ENCODE measurements at regions not wholly inside any gene's neighbourhood (a gene's known extent, or its start where the extent isn't known, plus 50 kb on each side); places are given as distances from the start of the nearest gene placed in this dataset.
A peak's percentile ranks its signal among the peaks of the same experiment; 100 is the strongest.

DNA sequence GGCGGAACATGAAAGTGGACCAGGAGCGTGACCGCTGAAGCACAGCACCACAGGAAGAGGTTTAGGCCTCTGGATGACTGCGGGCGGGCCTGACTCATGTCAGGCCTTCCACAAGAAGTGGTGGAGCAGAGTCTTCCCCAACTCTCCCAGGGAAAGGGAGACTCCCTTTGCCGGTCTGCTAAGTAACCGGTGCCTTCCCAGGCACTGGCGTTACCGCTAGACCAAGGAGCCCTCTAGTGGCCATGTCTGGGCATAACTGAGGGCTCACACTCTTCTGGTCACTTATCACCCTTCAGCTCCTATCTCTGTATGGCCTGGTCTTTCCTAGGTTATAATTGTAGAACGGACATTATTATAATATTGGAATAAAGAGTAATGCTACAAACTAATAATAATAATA is 1931.9 kb downstream of the TP53TG3F start:
- H2AFZ ChIP-seq (ENCODE audit: low read length), result no peak overlapping the region
- no peak overlapping the region for H3K9ac ChIP-seq (ENCODE audit: low read length)
- H3K36me3 ChIP-seq (ENCODE audit: insufficient read depth, low read length), result no peaks in the 10 kb centered on the region
- no peak for TF ChIP-seq EZH2 (IDR thresholded peaks at IDR 0.05; ENCODE audit: borderline replicate concordance, low read length)
- TF ChIP-seq, protein P1, sequence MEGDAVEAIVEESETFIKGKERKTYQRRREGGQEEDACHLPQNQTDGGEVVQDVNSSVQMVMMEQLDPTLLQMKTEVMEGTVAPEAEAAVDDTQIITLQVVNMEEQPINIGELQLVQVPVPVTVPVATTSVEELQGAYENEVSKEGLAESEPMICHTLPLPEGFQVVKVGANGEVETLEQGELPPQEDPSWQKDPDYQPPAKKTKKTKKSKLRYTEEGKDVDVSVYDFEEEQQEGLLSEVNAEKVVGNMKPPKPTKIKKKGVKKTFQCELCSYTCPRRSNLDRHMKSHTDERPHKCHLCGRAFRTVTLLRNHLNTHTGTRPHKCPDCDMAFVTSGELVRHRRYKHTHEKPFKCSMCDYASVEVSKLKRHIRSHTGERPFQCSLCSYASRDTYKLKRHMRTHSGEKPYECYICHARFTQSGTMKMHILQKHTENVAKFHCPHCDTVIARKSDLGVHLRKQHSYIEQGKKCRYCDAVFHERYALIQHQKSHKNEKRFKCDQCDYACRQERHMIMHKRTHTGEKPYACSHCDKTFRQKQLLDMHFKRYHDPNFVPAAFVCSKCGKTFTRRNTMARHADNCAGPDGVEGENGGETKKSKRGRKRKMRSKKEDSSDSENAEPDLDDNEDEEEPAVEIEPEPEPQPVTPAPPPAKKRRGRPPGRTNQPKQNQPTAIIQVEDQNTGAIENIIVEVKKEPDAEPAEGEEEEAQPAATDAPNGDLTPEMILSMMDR (IDR thresholded peaks at IDR 0.05; ENCODE audit: low read length), result peak; percentile 66
- H3K27ac ChIP-seq (ENCODE audit: low read depth, low read length, poor library complexity, severe bottlenecking), result no peak overlapping the region
- H3K4me3 ChIP-seq (ENCODE audit: low read depth, low read length, poor library complexity, severe bottlenecking), result no peak overlapping the region
- H3K9me3 ChIP-seq (ENCODE audit: low read length), result no peaks in the 10 kb centered on the region
- H3K79me2 ChIP-seq (ENCODE audit: insufficient read depth, low read length), result no peaks in the 10 kb centered on the region
- H3K9me2 ChIP-seq (ENCODE audit: low read depth, low read length), result no peaks in the 10 kb centered on the region
- H3K4me1 ChIP-seq (ENCODE audit: insufficient read depth, low read length, severe bottlenecking), result no peaks in the 10 kb centered on the region
- H4K20me1 ChIP-seq (ENCODE audit: insufficient read depth, low read length), result no peaks in the 10 kb centered on the region
- H3K27me3 ChIP-seq (ENCODE audit: insufficient read depth, low read length), result no peaks in the 10 kb centered on the region
- H3K4me2 ChIP-seq (ENCODE audit: low read length), result no peak overlapping the region
- no peaks in the 10 kb centered on the region for H3F3A ChIP-seq (ENCODE audit: insufficient read depth, low read length)

- Histone ChIP-seq H3K9me3 (ENCODE audit: low read length) (no peaks in the 10 kb centered on the region), H3K27me3 (ENCODE audit: insufficient read depth, low read length) (no peaks in the 10 kb centered on the region)
These were observed 1938.8 kb downstream of the TP53TG3F start for GRCh38 chr16:35398180-35398579.

GRCh38 chr16:35399133-35399532 is 1939.7 kb downstream of the TP53TG3F start:
- TF ChIP-seq, protein P1 (IDR thresholded peaks at IDR 0.05; ENCODE audit: low read length), result no peak
- no peak for TF ChIP-seq EZH2 (IDR thresholded peaks at IDR 0.05; ENCODE audit: borderline replicate concordance, low read length)
- no peaks in the 10 kb centered on the region for H3K79me2 ChIP-seq (ENCODE audit: insufficient read depth, low read length)
- H3K27ac ChIP-seq (ENCODE audit: low read depth, low read length, poor library complexity, severe bottlenecking), result no peak overlapping the region
- no peak overlapping the region for H3K9ac ChIP-seq (ENCODE audit: low read length)
- H4K20me1 ChIP-seq (ENCODE audit: insufficient read depth, low read length), result no peaks in the 10 kb centered on the region
- no peak overlapping the region for H3K4me2 ChIP-seq (ENCODE audit: low read length)
- H3K4me1 ChIP-seq (ENCODE audit: insufficient read depth, low read length, severe bottlenecking), result no peaks in the 10 kb centered on the region
- H2AFZ ChIP-seq (ENCODE audit: low read length), result no peak overlapping the region
- no peaks in the 10 kb centered on the region for H3K9me3 ChIP-seq (ENCODE audit: low read length)
- H3K4me3 ChIP-seq (ENCODE audit: low read depth, low read length, poor library complexity, severe bottlenecking), result no peak overlapping the region
- H3K9me2 ChIP-seq (ENCODE audit: low read depth, low read length), result no peaks in the 10 kb centered on the region
- H3F3A ChIP-seq (ENCODE audit: insufficient read depth, low read length), result no peaks in the 10 kb centered on the region
- H3K36me3 ChIP-seq (ENCODE audit: insufficient read depth, low read length), result no peaks in the 10 kb centered on the region
- no peaks in the 10 kb centered on the region for H3K27me3 ChIP-seq (ENCODE audit: insufficient read depth, low read length)

More at GRCh38 chr16:35398180-35398579, 1938.8 kb downstream of the TP53TG3F start:
- H4K20me1 ChIP-seq (ENCODE audit: insufficient read depth, low read length), result no peaks in the 10 kb centered on the region
- no peak overlapping the region for H3K4me3 ChIP-seq (ENCODE audit: low read depth, low read length, poor library complexity, severe bottlenecking)
- H3K4me1 ChIP-seq (ENCODE audit: insufficient read depth, low read length, severe bottlenecking), result no peaks in the 10 kb centered on the region
- H3K79me2 ChIP-seq (ENCODE audit: insufficient read depth, low read length), result no peaks in the 10 kb centered on the region
- no peak overlapping the region for H3K4me2 ChIP-seq (ENCODE audit: low read length)
- H2AFZ ChIP-seq (ENCODE audit: low read length), result no peak overlapping the region
- no peaks in the 10 kb centered on the region for H3K9me2 ChIP-seq (ENCODE audit: low read depth, low read length)
- no peaks in the 10 kb centered on the region for H3K36me3 ChIP-seq (ENCODE audit: insufficient read depth, low read length)
- H3K9ac ChIP-seq (ENCODE audit: low read length), result no peak overlapping the region
- no peak overlapping the region for H3K27ac ChIP-seq (ENCODE audit: low read depth, low read length, poor library complexity, severe bottlenecking)
- TF ChIP-seq EZH2 (IDR thresholded peaks at IDR 0.05; ENCODE audit: borderline replicate concordance, low read length), result no peak
- TF ChIP-seq, protein P1 (IDR thresholded peaks at IDR 0.05; ENCODE audit: low read length), result no peak
- no peaks in the 10 kb centered on the region for H3F3A ChIP-seq (ENCODE audit: insufficient read depth, low read length)

Measured in OCI-LY1 (cell line).